Stimulated activated CD4-positive, alpha-beta T cell treated with anti-CD3 and anti-CD28 coated beads, Interleukin-2, amount 100 ng/mL, for 24 hours (primary cell): ENCODE measurements at regions not wholly inside any gene's neighbourhood (a gene's known extent, or its start where the extent isn't known, plus 50 kb on each side); places are given as distances from the start of the nearest gene placed in this dataset.
"Not testable (repeated sequence)": the region's sequence is repeated elsewhere in the genome, so short reads cannot be mapped to it uniquely, and the experiment has no call there.

Source experiments
- DNase-seq, 2 donors: peaks; one replicate each; pipeline ENCODE4 v3.0.0-alpha.2; 2020

DNA sequence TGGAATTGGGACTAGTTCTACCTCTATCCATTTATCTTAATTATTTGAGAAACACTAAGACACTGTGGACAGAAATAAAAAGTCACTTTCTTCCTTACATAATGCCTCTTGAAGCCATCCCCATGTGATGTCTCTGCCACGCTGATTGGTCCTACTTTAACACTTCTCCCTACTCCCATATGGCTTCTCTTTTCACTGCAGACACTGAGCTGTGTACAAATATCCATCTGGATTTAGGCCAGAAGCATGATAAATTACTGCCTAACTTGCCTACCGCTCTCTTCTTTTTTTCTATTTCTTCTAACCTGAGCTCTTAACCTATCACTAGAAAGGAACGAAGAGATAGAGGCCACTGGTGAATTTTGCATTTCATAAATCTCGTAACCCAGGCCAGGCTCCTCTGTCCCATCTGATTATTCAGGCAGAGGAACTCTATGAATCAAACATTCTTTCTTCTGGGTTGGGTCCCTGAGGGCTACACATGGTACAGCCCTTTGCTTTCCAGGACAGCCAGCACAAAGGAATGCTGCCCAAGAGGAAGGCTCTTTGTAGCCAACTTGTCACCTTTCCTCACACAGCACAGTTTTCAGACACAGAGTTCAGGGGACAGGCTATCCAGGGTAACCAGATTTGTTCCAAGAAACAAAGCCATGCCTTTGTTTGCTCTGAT lies 878.5 kb upstream of the LRRC4C start:
- DNase-seq, result no peak

DNA sequence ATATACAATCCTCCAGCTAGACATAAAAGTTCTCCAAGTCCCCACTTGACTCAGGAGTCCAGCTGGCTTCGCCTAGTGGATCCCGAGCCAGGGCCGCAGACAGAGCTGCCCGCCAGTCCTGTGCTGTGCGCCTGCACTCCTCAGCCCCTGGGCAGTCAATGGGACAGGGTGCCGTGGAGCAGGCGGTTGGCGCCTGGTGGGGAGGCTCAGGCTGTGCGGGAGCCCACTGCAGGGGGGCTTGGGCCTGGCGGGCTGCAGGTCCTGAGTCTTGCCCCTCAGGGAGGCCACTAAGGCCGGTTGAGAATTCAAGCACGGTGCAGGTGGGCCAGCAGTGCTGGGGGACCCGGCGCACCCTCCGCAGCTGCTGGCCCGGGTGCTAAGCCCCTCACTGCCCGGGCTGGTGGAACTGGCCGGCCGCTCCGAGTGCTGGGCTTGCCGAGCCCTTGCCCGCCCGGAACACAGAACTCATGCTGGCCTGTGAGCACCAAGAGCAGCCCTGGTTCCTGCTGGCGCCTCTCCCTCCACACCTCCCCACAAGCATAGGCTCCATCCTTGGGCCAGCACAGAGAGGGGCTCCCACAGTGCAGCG lies 884.8 kb upstream of the LRRC4C start:
- no peak for DNase-seq

DNA sequence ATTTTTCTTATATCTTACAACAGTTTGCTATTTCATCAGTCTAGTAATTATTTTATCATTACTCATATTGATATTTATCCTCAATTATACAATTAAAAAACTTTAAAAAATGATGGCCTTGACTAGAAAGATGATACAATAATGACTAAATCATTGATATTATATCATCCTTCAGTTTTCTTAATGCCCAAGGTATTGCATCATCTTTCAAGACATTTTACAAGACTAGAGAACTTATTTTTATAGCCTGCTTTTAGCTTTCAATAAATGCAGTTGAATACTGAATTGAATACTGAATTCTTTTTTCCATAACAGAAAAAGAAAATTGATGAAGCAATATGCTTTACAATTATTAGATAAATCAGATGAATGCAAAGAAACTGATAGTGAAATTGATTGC lies 886.5 kb upstream of the LRRC4C start:
- no peak for DNase-seq

DNA sequence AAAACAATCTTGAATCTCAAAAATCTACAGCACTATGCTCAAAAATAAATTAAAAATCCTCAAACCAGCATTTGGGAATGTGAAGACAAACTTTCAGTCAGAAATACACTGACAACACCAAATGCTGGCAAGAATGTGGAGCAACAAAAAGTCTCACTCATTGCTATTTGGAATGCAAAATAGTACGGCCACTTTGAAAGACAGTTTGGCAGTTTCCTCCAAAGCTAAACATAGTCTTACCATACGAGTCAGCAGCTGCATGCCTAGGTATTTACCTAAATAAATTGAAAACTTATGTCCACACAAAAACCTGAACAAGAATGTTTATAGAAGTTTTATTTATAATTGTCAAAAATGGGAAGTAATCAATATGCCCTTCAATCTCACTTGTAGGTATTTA lies 904.2 kb upstream of the LRRC4C start:
- DNase-seq, result no peak

DNA sequence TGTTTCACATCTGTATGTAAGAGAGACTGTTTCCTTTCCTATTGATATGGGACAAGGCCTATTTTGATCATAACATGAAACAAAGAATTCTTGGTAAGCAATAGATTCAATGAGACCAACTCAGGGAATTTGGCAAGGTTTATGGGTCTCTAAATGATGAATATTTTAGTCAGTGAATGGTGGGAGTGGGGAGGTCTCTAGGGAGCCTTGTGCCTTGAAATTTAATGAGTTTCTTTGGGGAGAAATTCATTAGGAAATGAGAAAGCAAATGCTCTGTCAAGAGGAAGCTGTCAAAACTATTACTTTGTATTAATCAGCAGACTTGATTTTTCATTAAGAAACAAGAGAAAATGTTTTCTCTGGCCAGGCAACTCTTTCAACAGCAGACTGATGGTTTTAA lies 921.7 kb upstream of the API5 start:
- DNase-seq, result no peak

DNA sequence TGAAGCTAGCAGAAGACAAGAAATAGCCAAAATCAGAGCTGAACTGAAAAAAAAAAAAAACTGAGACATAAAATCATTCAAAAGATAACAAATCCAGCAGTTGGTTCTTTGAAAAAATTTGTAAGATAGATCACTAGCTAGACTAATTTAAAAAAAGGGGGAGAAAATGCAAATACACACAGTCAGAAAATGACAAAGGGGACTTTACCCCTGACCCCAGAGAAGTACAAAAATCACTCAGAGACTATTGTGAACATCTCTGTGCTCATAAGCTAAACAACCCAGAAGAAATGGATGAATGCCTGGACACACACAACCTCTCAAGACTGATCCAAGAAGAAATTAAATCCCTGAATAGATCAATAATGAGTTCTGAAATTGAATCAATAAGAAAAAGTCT lies 914.3 kb upstream of the API5 start:
- no peak for DNase-seq

DNA sequence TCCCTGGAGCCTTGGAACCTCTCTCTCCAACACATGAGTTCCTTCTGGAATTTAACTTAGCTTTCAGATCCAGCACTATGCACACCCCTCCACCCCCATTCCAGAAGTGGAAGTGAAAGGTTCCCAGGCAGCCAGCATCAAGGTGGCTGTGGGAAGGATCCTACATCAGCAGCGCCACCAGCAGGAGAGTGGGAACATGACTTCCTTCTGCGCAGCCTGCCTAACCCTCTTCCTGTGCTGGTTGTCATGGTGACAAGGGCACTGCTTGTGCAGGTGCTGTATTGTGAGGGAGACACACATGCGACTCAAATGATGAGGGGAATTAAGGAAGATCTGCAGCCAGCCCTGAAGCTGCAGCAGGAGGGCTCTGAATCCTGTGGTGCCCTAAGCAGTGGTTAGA lies 904.5 kb upstream of the API5 start:
- DNase-seq, result peak in 1 of 2 donors; percentile 0

DNA sequence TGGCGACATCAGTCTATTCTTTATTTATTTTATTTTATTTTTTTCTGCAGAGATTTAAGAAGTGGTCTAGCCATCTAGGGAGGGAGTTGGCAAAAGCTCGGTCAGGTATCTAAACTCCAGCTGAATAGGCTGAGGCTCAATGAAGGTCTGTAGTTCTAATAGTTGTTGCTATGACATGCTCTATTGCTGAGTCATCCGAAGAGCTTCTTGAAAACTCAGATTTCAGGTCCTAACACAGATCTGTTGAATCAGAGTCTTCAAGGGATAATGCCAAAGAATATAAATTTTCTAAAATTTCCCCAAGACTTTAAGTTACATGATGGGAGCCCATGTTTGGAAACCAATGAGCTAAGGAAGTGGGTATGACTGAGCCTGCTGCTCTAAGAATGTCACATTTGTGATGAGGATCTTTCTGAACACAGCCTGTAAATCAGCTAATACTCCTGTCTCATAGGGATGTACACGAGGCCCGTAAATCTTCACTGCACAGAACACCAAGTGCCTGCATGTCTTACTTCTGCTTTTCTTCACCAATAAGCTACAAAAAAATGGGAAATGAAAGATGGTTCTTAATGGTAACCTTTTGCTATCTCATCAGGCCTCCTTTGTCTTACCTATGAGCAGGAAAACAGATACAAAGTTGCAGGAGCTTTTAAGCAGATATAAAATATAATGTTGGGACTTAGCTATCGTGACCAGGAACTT lies 901.4 kb upstream of the API5 start:
- DNase-seq, result no peak

DNA sequence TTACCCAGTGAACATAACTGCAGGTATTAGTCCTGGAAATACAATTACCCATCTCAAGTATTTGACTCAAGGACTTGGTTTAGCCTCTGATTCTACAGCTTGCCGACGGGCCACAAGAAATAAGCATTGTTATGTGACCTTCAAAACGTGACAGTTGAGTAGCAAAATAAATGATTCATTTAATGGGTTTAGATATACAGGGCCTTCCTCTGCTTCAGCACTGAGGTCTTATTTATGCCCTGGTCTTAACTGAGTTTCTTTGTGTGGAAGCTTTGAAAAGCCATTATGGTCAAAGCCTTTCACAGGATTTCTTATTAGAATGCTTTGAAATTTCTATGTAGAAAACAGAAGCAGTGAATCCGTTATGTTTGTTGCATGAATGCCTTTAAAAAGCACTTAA lies 899.2 kb upstream of the API5 start:
- DNase-seq, result no peak

DNA sequence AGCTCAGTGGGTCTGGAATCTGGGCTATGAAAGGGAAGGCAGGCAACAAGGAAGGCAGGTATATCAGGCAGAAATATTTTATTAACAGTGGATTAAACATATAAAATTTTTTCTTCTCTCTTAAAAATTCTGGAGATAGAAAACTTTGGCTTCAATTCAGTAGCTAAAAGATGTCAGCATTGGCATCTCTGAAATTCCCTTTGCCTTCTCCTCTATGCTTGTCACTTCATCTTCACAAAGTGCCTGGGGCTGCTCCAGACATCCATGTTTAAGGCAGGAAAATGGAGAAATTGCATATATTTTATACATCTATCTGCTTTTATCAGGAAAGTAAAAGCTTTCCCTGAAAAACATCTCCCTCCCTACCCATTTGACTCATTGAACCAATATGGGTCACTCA lies 894.1 kb upstream of the API5 start:
- no peak for DNase-seq

DNA sequence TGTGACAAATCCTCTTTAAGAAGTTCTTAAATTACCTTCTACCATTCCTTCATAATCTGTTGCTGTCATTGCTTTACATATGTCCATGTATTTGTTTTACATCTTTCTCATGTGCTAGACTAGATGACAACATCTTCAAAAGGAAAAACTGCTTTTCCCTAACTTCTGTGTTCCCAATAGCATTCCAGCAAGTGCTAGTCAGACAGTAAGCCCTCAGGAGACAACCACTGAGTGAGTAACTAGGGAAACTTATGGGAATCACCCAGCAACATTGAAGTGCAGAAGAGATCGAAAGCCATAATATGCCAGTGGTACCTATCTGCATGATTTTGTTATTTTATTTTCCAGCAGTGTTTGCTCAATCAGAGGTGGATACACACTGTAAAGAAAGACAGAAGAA lies 889.7 kb upstream of the API5 start:
- DNase-seq, result no peak

DNA sequence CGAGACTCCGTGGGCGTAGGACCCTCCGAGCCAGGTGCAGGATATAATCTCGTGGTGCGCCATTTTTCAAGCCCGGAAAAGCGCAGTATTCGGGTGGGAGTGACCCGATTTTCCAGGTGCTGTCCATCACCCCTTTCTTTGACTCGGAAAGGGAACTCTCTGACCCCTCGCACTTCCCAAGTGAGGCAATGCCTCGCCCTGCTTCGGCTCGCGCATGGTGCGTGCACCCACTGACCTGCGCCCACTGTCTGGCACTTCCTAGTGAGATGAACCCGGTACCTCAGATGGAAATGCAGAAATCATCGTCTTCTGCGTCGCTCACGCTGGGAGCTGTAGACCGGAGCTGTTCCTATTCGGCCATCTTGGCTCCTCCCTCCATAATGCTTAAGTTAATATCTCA lies 876.9 kb upstream of the API5 start:
- DNase-seq, result not testable (repeated sequence)

DNA sequence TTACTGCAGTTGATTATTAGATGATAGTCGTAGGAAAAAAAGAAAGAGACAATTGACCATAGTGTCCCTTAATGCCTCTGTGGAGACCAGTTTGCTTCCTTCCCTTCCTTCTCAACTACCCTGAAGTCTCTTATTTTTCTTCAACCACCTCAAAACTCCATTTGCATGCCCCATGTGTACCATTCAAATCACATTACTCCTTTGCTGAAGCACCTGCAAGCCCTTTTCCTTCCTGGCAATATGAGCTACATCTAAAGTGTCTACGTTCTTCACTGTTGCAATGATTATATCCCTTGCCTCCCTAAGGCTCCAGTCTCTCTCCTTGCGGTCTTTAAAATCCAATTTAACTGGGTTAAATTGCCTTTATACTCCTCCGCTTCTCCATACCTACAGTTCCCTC lies 867.4 kb upstream of the API5 start:
- no peak for DNase-seq

DNA sequence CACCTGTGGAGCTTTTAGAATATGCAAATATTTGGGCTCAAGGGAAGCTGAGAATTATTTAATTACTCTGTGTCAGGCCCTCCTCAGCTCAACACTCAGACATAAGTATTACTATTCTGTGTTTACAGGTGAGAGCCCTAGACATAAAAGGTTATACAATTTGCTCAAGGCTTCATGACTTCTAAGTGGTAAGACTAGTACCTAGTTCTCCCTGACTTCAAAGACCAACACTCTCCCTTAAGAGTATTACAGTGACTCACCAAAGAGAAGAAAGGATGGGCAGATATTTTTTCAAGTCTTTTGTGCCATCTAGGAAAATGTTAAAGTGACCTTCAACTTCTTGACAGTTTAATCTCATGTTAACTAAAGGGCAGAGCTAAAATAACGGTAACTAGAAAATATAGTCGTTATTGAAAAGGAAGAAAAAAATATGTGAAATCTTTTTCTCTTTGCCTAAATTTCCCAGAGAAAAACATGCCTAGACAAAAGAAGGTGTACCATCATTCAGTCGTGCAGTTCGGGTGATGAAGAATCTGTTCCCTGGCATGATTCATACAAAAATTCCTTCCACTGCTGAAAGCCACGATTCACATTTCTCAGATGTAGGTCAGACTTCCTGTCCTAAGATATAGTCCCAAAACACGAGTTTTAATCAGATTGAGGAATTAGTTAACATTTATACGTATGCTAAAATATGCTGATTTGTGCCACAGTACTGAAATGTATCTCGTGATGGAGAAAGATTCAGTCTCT lies 849.1 kb upstream of the API5 start:
- no peak for DNase-seq

DNA sequence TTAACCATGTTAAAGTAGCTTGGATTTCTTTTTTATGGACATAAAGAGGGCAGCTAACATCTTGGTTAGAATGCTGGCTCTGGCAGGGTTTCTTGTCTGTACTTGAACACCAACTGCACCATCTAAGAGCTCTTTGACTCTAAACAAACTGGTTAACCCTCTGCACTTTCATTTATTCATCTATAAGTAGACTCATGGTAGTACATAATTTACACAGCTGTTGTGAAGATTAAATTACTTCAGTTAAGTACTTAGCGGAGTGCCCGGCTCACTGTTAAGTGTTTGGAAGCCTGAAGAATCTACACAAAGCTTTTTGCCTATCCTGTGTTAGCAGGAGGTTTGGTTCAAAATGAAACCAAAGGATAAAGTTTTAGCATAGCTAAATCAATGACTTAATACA lies 846.2 kb upstream of the API5 start:
- DNase-seq, result no peak

DNA sequence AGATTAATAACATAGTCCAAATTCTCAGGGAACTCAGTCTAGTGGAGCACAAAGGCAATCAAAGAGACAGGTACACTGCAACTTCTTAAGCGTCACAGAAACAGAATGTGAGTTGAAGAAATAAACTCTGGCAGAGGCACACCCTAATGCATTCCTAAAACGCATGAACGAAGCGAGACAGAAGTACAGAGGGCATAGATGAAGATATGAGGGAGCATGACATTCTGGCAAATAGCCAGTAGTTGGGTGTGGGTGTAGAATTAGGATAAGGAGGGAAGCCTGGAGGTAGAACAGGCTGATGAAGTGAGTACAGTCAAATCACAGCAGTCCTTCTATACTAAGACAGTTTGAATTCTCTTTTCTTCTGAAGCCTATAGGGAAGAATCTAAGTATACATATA lies 838.7 kb upstream of the API5 start:
- DNase-seq, result no peak

DNA sequence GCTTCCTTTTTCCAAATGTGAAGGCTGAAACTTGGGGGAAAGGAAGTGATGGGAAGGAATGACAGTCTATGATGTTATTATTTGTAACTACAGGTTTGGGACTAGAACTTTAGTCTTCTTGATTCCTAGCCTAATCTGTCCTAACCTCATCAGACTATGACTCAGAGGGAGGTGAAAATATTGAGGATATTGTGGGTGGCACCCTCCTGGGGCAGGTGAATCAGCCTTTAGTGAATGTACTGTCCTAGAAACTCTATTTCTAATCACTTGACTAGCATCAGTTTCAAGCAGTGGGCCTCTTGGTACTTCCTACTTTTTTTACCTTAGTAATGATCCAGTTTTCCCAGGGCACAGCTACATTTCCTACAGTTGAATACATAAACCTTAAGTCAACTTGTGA lies 829.0 kb upstream of the API5 start:
- DNase-seq, result no peak

DNA sequence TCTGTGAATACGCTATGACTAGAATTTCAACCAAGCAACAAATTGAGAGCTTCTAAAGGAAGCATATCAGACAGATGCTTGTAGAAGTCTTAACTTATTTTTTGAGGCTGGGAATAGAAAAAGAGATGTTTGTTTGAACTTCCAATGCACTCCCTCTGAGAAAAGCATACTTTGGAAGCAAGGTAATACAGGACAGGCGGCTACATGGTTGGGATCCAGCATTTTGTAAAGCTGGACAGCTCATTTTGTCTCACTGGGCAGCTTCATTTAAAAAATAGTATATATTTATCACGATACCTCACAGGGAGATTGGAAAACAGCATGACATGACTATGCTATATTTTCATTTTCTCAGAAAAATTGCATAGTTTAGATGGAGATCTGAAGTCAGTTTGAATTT lies 821.3 kb upstream of the API5 start:
- no peak for DNase-seq

DNA sequence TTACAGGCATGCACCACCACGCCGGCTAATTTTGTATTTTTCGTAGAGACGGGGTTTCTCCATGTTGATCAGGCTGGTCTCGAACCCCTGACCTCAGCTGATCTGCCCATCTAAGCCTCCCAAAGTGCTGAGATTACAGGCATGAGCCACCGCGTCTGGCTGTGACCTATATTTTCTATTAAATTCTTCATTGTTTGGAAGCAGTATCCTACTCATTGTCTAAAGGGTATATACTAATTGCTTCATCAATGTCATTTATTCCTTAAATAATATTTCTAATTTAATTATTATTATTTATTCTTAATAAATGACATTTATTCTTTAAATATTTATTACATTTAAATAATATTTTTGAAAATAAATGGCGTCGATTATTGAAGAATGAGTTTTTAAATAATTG lies 817.3 kb upstream of the API5 start:
- DNase-seq, result no peak

DNA sequence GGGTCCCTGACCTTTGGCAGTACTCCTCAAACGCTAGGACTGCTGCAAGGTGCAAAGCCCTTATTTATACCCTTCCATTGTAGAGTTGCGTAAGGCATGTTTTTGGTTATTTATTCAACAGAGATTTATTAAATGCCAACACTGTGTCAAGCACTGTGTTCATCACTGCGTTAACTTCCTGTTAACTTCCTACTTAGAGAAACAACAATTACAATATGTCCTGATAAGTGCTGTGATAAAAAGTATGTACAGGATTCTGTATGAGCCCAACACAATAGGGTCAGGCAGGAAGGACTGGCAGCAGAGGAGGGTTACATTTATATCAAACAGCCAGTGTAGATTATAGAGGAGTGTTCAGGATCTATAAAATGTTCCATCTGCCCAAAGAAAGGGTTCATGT lies 812.8 kb upstream of the API5 start:
- DNase-seq, result no peak

DNA sequence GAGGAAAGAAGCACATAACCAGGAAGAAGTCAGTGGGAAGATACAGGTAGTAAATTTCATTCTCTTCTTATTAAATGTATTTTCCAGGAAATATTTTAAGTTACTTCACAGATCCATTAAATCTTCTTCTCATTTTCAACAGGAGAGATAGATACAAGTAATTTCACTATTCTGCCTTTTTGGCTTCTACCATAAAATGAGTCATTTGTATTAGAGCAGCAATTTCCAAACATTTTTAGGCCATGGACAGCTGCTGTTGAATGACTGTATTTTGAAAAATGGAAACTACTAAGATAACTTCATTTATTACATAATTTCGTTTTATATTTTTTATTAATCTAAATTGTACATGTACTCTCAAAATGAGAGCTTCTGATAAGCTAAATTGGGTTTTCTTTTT lies 809.6 kb upstream of the API5 start:
- DNase-seq, result no peak

DNA sequence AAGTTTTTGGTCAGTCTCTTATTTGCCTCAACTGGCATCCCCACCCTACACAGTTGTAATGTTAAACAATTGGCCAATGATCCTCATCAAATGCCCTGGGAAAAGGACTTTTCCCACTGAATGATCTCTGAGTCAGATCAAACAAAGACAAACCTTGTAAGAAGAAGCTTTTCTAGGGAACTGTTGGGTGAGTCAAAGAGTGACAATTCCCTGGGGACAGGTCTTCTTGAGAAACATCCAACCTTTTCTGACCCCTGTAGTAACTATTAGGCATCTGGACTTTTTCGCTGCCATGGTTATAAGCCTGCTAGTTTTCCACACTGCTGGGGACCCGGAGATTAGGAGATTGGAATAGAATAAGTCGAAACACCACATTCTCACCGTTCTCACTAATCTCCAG lies 789.8 kb upstream of the API5 start:
- no peak for DNase-seq

DNA sequence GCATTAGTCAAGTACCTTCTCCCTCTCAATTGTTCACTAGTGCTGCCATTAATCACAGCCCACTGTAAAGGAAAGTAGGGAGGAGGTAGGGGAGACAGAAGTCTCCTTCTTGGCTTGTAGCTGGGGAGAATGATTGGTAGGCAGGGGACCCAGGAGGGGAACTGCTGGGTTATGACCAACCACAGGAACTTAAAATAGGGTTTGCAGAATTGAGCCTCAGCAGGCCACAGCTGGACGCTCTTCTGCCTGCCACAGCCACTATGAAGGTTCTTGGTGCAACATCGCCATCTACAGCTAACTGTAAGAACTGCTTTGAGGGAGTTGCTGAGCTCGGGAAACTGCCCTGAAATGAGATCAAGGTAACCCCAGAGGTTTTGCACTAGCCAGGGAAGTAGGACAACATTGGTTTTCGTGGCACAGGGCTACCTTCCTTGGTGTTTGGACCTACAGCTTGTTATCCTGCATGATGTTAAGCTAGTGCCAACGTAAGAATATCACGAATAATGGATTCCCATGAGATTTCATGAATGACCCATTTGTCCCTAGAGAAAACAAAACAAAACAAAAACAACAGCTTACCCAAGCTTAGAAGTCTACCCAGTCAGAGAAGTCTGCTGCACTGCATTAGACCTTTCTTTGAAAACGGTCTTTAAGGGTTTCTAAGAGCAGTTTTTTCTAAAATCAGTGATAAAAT lies 787.1 kb upstream of the API5 start:
- DNase-seq, result peak in 1 of 2 donors; percentile 1
